ENCODE measurements at regions not wholly inside any gene's neighbourhood (a gene's known extent, or its start where the extent isn't known, plus 50 kb on each side); places are given as distances from the start of the nearest gene placed in this dataset.
A peak's percentile ranks its signal among the peaks of the same experiment; 100 is the strongest.
"Not testable (repeated sequence)": the region's sequence is repeated elsewhere in the genome, so short reads cannot be mapped to it uniquely, and the experiment has no call there.

GRCh38 chr10:36736311-36736710 lies 389.1 kb upstream of the ANKRD30A start:
- WGBS (ENCODE audit: insufficient coverage) = no CpG with 5 or more reads among the region's 1 CpG
- Histone ChIP-seq H3K36me3 (ENCODE audit: control insufficient read depth, insufficient read depth, low read length) (no peaks in the 10 kb centered on the region), H3K4me3 (ENCODE audit: low read length) (no peak overlapping the region), H3K27ac (ENCODE audit: low read length) (no peak overlapping the region), H3K4me1 (ENCODE audit: control insufficient read depth, insufficient read depth, low read length) (no peaks in the 10 kb centered on the region), H3K9me3 (replicated peaks; ENCODE audit: control insufficient read depth, low read depth, low read length) (no peaks in the 10 kb centered on the region), H3K27me3 (ENCODE audit: control insufficient read depth, insufficient read depth, low read length) (no peaks in the 10 kb centered on the region)
- no peak for DNase-seq

GRCh38 chr10:36734590-36734989 lies 390.8 kb upstream of the ANKRD30A start:
- not testable (repeated sequence) for DNase-seq; H3K36me3 ChIP-seq (ENCODE audit: control insufficient read depth, insufficient read depth, low read length); H3K9me3 ChIP-seq (replicated peaks; ENCODE audit: control insufficient read depth, low read depth, low read length); H3K4me3 ChIP-seq (ENCODE audit: low read length); H3K27me3 ChIP-seq (ENCODE audit: control insufficient read depth, insufficient read depth, low read length); H3K27ac ChIP-seq (ENCODE audit: low read length); H3K4me1 ChIP-seq (ENCODE audit: control insufficient read depth, insufficient read depth, low read length)
- WGBS (ENCODE audit: insufficient coverage) = 97% methylated on average over 11 of the region's 21 CpGs

GRCh38 chr10:36730316-36730715 lies 395.1 kb upstream of the ANKRD30A start:
- no peak overlapping the region for H3K4me3 ChIP-seq (ENCODE audit: low read length)
- H3K27me3 ChIP-seq (ENCODE audit: control insufficient read depth, insufficient read depth, low read length) = no peaks in the 10 kb centered on the region
- DNase-seq = no peak
- no peaks in the 10 kb centered on the region for H3K9me3 ChIP-seq (replicated peaks; ENCODE audit: control insufficient read depth, low read depth, low read length)
- no CpG with 5 or more reads among the region's 6 CpGs for WGBS (ENCODE audit: insufficient coverage)
- H3K4me1 ChIP-seq (ENCODE audit: control insufficient read depth, insufficient read depth, low read length) = peaks cover 6% of the 10 kb centered on the region
- H3K27ac ChIP-seq (ENCODE audit: low read length) = no peak overlapping the region
- H3K36me3 ChIP-seq (ENCODE audit: control insufficient read depth, insufficient read depth, low read length) = no peaks in the 10 kb centered on the region

GRCh38 chr10:36728626-36729025 lies 396.8 kb upstream of the ANKRD30A start:
- Histone ChIP-seq H3K27me3 (ENCODE audit: control insufficient read depth, insufficient read depth, low read length) (no peaks in the 10 kb centered on the region), H3K4me3 (ENCODE audit: low read length) (no peak overlapping the region), H3K4me1 (ENCODE audit: control insufficient read depth, insufficient read depth, low read length) (peaks cover 13% of the 10 kb centered on the region), H3K9me3 (replicated peaks; ENCODE audit: control insufficient read depth, low read depth, low read length) (no peaks in the 10 kb centered on the region), H3K36me3 (ENCODE audit: control insufficient read depth, insufficient read depth, low read length) (no peaks in the 10 kb centered on the region), H3K27ac (ENCODE audit: low read length) (no peak overlapping the region)
- DNase-seq = no peak
- no CpG with 5 or more reads among the region's 2 CpGs for WGBS (ENCODE audit: insufficient coverage)

GRCh38 chr10:36725581-36726520 lies 399.5 kb upstream of the ANKRD30A start:
- whole genome bisulfite sequencing (ENCODE audit: insufficient coverage) = no CpG with 5 or more reads among the region's 6 CpGs
- H3K4me1 ChIP-seq (ENCODE audit: control insufficient read depth, insufficient read depth, low read length) = peaks cover 16% of the 10 kb centered on the region
- no peak overlapping the region for H3K4me3 ChIP-seq (ENCODE audit: low read length)
- peak; percentile 94 for DNase-seq
- peak overlapping the region; percentile 13 for H3K27ac ChIP-seq (ENCODE audit: low read length)
- H3K36me3 ChIP-seq (ENCODE audit: control insufficient read depth, insufficient read depth, low read length) = no peaks in the 10 kb centered on the region
- H3K9me3 ChIP-seq (replicated peaks; ENCODE audit: control insufficient read depth, low read depth, low read length) = no peaks in the 10 kb centered on the region
- no peaks in the 10 kb centered on the region for H3K27me3 ChIP-seq (ENCODE audit: control insufficient read depth, insufficient read depth, low read length)

- 98% methylated on average over 8 of the region's 9 CpGs for WGBS (ENCODE audit: insufficient coverage)
- Histone ChIP-seq H3K27ac (ENCODE audit: low read length) (no peak overlapping the region), H3K27me3 (ENCODE audit: control insufficient read depth, insufficient read depth, low read length) (no peaks in the 10 kb centered on the region), H3K4me3 (ENCODE audit: low read length) (no peak overlapping the region), H3K9me3 (replicated peaks; ENCODE audit: control insufficient read depth, low read depth, low read length) (no peaks in the 10 kb centered on the region), H3K36me3 (ENCODE audit: control insufficient read depth, insufficient read depth, low read length) (no peaks in the 10 kb centered on the region), H3K4me1 (ENCODE audit: control insufficient read depth, insufficient read depth, low read length) (peaks cover 16% of the 10 kb centered on the region)
- no peak for DNase-seq
Observed at GRCh38 chr10:36722777-36723176, 402.6 kb upstream of the ANKRD30A start.

GRCh38 chr10:36721871-36722270 lies 403.5 kb upstream of the ANKRD30A start:
- H3K4me1 ChIP-seq (ENCODE audit: control insufficient read depth, insufficient read depth, low read length) = peaks cover 16% of the 10 kb centered on the region
- H3K36me3 ChIP-seq (ENCODE audit: control insufficient read depth, insufficient read depth, low read length) = no peaks in the 10 kb centered on the region
- no peak overlapping the region for H3K4me3 ChIP-seq (ENCODE audit: low read length)
- H3K27me3 ChIP-seq (ENCODE audit: control insufficient read depth, insufficient read depth, low read length) = no peaks in the 10 kb centered on the region
- 77% methylated on average over 2 of the region's 2 CpGs for WGBS (ENCODE audit: insufficient coverage)
- H3K9me3 ChIP-seq (replicated peaks; ENCODE audit: control insufficient read depth, low read depth, low read length) = no peaks in the 10 kb centered on the region
- H3K27ac ChIP-seq (ENCODE audit: low read length) = no peak overlapping the region
- DNase-seq = peak; percentile 52

- no peaks in the 10 kb centered on the region for H3K27me3 ChIP-seq (ENCODE audit: control insufficient read depth, insufficient read depth, low read length)
- H3K36me3 ChIP-seq (ENCODE audit: control insufficient read depth, insufficient read depth, low read length) = no peaks in the 10 kb centered on the region
- peaks cover 16% of the 10 kb centered on the region for H3K4me1 ChIP-seq (ENCODE audit: control insufficient read depth, insufficient read depth, low read length)
- no peak overlapping the region for H3K27ac ChIP-seq (ENCODE audit: low read length)
- WGBS (ENCODE audit: insufficient coverage) = no CpG with 5 or more reads among the region's 1 CpG
- no peak overlapping the region for H3K4me3 ChIP-seq (ENCODE audit: low read length)
- no peak for DNase-seq
- H3K9me3 ChIP-seq (replicated peaks; ENCODE audit: control insufficient read depth, low read depth, low read length) = no peaks in the 10 kb centered on the region
Observed at GRCh38 chr10:36720895-36721294, 404.5 kb upstream of the ANKRD30A start.

GRCh38 chr10:36717118-36717517 lies 408.3 kb upstream of the ANKRD30A start:
- no peak for DNase-seq
- no CpG with 5 or more reads among the region's 2 CpGs for WGBS (ENCODE audit: insufficient coverage)
- no peak overlapping the region for H3K27ac ChIP-seq (ENCODE audit: low read length)

GRCh38 chr10:36716291-36716690 lies 409.1 kb upstream of the ANKRD30A start:
- DNase-seq = no peak
- Histone ChIP-seq H3K4me3 (ENCODE audit: low read length) (no peak overlapping the region), H3K9me3 (replicated peaks; ENCODE audit: control insufficient read depth, low read depth, low read length) (no peaks in the 10 kb centered on the region), H3K36me3 (ENCODE audit: control insufficient read depth, insufficient read depth, low read length) (no peaks in the 10 kb centered on the region), H3K27ac (ENCODE audit: low read length) (no peak overlapping the region), H3K27me3 (ENCODE audit: control insufficient read depth, insufficient read depth, low read length) (no peaks in the 10 kb centered on the region), H3K4me1 (ENCODE audit: control insufficient read depth, insufficient read depth, low read length) (no peaks in the 10 kb centered on the region)
- WGBS (ENCODE audit: insufficient coverage) = no CpG with 5 or more reads among the region's 2 CpGs

More at GRCh38 chr10:36717118-36717517, 408.3 kb upstream of the ANKRD30A start:
- Histone ChIP-seq H3K4me1 (ENCODE audit: control insufficient read depth, insufficient read depth, low read length) (peaks cover 2% of the 10 kb centered on the region), H3K36me3 (ENCODE audit: control insufficient read depth, insufficient read depth, low read length) (no peaks in the 10 kb centered on the region), H3K27me3 (ENCODE audit: control insufficient read depth, insufficient read depth, low read length) (no peaks in the 10 kb centered on the region), H3K9me3 (replicated peaks; ENCODE audit: control insufficient read depth, low read depth, low read length) (no peaks in the 10 kb centered on the region), H3K4me3 (ENCODE audit: low read length) (no peak overlapping the region)

Measured in muscle of leg (tissue), 3 donors.